NCI-H2029 (cell line): ENCODE measurements at regions not wholly inside any gene's neighbourhood (a gene's known extent, or its start where the extent isn't known, plus 50 kb on each side); places are given as distances from the start of the nearest gene placed in this dataset.
"Not testable (repeated sequence)": the region's sequence is repeated elsewhere in the genome, so short reads cannot be mapped to it uniquely, and the experiment has no call there.

Experiments
- DNase-seq: peaks from one replicate; lab custom pipeline; 2025; lab: John Stamatoyannopoulos, UW

DNA sequence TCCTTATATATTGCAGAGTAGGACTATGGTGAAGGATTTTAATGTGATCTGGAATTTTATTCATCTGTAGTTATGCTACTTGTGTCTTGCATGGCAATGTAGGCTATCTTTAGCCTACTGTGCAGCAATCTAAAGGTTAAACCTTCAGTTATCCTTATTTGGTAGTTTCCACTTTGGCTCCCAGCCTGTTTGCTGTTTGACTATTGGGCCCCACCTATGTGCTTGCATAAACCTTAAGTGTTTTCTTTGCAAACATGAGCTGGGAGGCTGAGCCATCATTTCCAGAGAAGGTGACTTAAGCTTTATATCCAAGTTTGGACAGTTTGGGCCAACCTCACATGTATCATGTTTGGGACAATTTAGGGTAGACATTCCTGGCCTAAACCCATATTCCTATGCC lies 537.5 kb downstream of the BTBD3 start:
- peak; percentile 93 for DNase-seq

DNA sequence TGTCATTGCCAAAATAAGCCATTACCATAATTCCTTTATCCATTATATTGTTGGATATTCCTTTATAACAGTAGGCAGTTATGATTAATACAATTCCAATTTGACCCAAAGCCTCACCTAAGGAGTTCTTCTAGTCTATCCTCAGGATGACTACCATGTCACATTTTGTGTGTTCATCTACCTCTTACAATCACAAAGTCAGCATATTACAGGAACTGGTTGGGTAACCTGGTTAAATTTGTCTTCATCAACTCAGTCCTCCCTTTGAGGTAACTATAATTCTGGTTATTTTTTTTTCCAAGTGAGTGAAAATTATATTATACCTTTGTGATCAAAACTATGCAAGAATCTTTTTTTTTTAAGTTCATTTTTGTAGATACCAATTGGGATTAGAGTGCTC lies 540.5 kb downstream of the BTBD3 start:
- DNase-seq, result no peak

DNA sequence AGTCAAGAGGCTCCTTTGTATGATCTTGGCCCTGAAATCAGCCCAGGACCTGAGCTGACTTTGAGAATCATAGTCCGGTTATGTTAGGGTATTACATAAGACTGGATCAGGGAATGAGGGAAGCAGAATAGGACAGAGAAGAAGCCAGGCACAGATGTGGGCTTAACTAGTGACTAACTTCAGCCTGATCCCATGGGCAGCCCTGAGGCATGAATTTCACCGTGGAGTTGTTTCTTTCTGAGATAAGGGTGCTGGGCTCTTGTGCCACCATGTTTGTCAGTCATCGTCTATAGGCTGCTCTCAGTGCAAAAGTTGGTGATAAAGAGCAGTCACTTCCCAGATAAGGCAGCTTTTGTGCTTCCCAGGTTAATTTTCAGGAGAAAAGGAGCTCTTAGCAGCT lies 544.7 kb upstream of the SPTLC3 start:
- DNase-seq, result no peak

DNA sequence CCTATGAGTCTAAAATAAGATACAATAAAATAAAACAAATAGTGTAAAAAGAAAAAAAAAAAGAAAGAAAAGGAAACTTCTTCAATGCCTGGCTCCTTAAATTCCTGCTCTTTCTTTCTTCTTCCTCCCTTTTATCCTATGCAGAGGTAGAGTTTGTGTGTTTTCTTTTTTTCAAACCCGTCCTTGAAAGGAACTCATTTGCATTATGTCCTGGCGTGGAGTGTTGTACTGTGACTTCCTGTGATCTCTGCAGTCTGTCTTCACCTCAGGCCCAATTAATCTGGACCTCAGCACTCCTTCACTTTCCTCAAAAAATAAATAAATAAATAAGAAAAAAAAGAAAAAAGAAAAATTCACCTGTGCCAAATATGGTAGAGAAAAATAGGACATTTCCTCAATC lies 541.9 kb upstream of the SPTLC3 start:
- no peak for DNase-seq

DNA sequence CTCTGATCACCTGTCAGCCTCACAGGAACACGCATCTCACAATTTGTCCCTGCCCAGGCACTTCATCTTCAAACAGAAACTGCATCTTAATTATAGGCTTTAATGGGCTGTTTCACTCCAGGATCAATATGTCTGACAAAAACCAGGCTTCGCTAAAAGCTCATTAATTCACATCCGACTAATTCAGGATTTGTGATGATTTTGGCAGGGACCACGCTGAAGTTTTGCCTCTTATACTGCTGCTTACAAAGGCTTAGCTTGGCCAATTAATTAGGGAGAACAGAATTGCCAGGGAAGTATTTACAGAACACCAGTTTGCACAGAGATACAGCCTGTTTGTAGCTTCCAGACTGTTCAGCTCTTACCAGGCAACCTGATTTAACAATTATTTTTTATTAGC lies 541.0 kb upstream of the SPTLC3 start:
- peak; percentile 44 for DNase-seq

DNA sequence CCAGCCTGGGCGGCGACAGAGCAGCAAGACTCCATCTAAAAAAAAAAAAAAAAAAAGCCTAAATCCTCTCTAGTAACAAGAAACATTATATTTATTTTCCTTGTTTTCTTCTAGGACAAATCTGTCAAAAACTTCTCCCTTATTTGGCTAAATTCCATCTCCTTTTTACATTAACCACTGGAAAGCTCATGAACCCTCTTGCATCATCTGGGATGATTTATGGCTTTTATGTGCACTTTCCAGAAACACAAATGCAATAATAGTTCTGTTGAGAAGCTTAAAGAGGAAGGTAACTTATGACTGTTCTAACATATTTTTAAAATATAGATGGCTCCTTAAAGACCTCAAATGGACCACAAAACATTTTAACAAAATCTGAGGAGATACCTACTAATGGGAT lies 526.1 kb upstream of the SPTLC3 start:
- DNase-seq, result no peak

DNA sequence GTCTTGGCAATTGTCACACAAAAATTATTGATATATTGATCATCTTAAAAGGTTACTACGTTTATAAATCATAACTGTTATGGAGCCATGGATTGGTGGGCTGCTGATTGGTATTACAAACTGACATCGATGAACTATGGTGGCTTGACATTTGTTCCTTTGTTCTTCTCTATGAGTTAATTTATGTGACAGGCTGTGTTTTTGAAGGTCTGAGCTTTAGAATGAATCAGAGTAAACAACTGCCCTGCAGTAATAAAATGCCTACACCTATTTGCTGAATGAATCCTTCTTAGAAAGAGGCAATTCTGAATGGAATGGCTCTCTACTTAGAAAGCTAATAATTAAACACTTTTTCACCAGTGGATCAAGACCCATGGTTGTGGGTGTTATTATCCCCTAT lies 506.3 kb upstream of the SPTLC3 start:
- no peak for DNase-seq

DNA sequence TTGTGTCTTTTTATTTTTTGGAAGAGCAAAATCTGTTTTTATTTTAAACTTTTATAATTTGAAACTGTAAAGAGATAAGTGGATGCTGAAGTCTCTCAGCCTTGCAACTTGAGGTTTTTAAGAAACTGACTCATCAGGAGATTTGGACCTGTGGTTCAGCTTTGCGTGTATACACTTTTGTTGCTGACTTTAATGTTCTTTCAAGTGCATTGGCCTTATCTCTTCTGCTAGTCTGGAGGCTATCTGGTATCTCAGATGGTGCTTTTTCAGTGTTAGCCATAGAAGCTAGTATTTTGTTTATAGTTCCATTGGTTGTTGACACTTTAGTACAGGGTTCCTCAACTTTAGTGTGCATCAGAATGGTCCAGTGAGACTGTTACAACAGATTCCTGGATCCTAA lies 504.0 kb upstream of the SPTLC3 start:
- DNase-seq, result no peak

DNA sequence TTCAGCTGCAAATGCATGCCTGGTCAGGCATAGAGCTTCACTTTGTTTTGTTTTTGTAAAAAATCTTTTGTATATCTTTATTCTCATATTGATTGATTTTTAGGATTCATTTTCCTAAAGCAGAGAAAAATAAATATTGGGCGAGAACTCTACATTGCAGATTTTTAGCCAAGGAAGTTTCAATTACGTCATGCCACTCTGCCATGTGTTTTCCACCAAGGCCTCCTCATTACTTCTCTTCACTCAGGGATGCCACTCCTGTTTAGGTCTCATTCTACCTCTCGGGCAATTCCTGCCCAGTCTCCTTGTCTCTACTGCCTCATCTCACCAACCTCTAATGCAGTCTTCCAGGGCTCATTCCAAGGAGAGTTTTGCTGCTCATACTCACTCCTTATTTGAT lies 497.3 kb upstream of the SPTLC3 start:
- DNase-seq, result no peak

DNA sequence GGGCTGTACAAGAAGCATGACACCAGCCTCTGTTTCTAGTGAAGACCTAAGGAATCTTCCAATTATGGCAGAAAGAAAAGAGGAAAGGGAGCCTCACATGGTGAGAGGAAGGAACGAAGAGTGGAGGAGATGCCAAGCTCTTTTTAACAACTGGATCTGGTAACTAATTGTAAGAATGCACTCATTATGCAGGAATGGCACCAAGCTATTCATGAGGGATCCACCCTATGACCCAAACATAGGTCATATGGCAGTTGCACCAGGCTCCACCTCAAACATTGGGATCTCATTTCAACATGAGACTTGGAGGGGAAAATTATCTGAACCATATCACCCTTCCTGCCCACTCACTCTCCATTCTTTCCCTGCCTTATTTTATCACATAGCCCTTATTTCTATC lies 496.0 kb upstream of the SPTLC3 start:
- DNase-seq, result no peak

DNA sequence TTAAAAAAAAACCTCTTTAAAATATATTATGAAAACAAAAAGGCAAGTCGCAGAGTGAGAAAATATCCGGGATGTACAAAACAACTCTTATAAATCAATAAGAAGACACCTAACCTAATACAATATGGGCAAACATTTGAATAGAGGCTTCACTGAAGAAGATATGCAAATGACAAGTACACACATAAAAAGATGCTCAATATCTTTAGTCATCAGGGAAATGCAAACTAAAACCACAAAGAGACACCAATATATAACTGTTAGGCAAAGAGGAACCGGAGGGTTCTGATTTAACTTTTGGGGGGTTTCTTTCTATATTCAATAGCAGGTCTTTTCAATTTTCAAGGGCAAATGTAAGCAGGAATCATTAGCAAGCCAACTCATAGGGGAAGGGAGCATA lies 480.7 kb upstream of the SPTLC3 start:
- no peak for DNase-seq

DNA sequence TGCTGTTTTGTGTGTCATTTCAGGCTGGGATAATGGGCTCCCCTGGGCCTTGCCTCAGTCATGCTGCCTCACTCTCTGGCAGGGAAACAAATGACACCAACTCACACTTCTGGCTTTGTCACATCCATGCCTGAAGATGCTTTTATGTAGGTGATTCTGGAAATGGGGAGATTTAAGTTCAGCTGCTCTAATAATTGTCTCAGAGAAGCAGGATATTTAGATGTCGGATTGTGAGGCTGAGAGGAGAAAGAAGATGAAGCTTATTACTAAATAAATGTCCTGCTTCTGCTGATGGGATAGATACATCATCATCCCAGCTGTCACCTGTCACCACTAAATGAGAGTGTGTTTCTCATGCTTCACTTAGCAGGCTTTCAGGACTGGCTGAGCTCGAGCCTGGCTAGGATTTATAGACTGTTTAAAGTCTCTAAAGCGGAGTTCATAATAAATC lies 480.2 kb upstream of the SPTLC3 start:
- no peak for DNase-seq

DNA sequence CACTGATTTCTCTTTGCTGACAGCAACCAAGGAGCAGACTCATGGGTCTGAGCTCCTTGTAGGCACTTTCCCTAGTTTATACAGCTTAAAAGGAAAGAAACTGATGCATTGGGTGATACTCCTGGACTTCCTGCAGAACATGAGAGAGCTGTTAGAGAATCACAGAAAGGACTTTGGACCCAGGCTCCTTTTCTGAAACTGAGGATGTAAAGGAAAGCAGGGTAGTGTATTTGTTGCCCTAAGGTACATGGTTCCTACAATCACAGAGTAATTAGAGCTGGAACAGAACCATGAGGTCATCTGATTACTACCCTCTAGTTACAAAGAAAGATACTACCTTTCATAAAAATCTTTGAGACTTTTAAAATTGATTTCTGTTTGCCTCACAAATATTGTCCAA lies 477.1 kb upstream of the SPTLC3 start:
- DNase-seq, result no peak

DNA sequence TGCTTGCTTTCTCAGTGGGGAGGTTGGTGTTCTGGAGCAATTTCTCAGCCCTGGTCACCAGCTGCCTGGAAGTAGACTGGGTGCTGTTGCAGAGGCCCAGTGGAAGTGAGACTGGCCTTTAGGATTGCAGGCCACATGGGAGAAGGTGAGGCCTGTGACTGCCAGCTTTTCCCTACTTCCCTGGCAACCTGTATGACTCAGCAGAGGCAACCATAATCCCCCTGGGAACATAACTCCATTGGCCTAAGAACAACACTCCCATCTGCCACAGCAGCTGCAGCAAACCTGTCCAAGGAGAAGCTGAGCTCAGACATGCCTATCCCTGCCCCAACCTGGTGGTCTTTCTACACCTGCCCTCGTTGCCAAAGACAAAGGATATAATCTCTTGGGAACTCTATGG lies 473.5 kb upstream of the SPTLC3 start:
- no peak for DNase-seq

DNA sequence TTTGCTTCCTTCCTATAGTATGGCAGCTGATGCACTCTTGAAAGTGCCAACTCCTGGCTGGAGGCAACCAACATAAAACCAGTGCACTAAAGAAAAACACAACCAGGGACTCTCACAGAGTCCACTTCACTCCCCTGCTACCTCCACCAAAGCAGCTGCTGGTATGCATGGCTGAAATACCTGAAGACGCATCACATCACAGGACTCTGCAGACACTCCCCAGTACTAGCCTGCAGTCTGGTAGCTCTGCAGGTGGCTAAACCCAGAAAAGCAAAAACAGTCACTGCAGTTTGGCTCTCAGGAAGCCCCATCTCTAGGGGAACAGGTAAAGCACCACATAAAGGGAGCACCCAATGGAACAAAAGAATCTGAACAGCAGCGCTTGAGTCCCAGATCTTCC lies 473.0 kb upstream of the SPTLC3 start:
- no peak for DNase-seq

DNA sequence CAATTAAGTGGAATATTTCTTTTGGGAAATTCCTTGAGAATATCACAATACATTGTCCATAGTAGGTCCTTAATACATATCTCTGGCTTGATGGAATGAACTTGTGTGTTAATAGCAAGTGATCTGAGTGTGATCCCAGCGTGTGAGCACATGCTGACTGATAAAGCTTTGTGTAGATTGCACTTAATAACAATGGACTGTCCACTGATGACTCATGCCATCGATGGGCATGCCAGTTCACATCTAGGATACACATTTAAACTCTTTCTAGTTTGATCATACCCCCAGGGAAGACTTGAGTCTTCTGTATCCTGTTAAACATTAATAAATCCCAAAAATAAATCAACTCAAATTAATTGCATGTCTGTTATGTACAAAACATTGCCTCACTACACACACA lies 454.3 kb upstream of the SPTLC3 start:
- no peak for DNase-seq

DNA sequence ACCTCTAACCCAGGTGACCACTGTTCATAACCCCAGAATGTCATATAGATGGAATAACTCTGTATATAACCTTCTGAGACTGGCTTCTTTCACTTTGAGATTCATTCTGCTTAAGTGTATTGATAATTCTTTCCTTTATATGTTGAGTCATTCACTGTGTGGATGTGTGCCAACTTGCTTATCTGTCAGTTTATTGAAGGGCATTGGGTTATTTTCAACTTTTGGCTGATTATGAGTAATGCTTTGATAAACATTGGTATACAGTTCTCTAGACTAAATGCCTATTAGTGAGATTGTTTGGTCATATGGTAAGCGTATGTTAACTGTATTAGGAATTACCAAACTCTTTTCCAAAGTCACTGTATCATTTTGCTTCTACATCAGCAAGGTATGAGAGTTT lies 453.4 kb upstream of the SPTLC3 start:
- no peak for DNase-seq

DNA sequence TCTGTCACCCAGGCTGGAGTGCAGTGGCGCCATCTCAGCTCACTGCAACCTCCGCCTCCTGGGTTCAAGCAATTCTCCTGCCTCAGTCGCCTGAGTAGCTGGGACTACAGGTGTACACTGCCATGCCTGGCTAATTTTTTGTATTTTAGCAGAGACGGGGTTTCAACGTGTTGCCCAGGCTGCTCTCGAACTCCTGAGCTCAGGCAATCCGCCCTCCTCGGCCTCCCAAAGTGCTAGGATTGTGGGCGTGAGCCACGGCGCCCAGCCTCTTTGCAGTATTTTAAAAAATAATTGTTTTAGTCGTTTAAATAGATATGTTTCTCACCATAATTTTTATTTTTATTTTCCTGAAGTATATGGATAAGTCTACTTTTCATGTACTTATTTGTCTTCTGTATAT lies 452.9 kb upstream of the SPTLC3 start:
- DNase-seq, result not testable (repeated sequence)

DNA sequence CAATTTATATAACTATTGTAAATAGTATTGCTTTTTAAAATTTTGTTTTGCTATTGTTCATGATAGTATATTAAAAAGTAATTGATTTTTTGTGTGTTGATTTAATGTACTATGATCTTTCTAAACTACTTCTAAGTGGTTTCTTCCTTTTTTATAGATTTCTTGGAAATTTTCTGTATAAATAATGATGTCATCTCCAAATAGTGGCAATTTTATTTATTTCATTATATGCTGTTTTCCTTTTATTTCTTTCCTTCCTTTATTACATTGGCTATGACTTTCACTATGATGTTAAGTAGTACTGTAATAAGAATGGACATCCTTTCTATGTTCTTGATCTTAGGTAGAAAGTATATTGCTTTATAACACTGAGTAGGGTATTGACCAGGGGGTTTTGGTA lies 451.5 kb upstream of the SPTLC3 start:
- no peak for DNase-seq

DNA sequence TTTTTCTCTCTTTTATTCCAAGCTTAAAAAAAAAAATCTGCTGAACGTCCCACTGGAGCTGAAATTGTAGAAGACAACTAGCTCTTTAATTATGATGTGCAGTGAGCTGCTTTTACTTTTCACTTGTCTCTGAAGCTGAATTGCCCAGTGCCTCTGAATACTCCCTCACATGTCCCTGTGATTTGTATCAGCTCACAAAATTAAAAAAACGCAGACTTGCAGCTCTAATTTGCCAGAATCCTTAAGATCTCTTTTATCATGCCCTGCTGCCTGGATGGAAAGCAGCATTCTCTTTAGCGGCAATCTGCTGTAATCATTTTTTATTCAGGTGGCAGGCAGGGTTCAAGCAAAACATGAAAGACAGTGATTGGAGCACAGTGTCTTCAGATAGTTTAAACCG lies 443.8 kb upstream of the SPTLC3 start:
- DNase-seq, result no peak

DNA sequence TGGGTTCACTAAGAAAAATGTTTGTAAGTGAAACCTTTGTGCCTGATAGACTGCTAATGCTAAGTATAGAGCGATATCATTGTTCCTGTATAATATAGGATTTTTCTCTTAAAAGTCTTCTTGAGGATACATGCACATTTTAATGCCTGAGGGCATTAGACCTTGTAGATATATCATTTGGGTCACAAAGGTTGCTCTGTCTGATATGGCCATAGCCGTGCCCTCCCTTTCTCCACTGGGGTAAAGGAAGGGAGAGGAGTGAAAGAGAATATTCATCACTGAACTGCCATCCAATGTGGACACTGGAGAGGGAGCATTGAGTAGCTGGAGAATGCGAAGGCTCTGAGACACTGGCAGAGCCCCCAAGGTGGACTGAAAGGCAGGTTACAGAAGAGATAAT lies 442.2 kb upstream of the SPTLC3 start:
- DNase-seq, result no peak

DNA sequence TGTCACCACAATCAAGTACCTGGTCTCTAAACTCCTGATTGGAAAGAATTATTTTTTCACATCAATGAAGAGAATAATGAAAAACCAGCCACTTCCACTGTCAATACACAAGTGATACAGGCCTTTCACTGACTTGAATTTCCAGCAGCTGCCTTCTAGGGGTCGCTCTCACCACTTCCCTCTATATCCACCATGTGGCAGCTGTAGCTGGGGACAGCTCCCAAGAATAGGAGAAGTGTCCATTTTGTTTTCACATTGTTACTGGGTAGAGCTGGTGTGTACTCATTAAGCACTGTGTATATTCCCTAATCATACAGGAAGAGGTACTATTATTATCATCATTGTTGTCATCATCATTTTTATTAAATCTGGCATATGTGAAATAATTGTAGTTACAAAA lies 438.4 kb upstream of the SPTLC3 start:
- DNase-seq, result peak; percentile 68

DNA sequence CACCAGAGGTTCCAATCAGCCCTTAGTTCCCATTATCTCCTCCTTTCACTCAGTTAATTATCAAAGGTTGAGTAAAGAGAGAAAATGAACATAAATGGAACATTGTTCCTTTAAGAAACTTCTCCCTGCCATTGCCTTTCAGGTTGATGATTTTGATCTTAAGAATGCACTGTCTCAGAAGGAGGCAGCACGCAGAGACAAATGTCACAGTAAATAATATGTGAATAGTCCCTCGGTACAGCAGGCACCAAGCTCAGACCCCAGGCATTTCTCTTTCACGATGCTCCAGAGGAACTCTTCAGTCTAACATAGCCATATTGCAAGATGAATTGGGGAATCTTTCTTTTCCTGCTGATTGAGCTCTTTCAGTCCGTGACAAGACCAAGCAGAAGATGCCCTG lies 435.3 kb upstream of the SPTLC3 start:
- no peak for DNase-seq

DNA sequence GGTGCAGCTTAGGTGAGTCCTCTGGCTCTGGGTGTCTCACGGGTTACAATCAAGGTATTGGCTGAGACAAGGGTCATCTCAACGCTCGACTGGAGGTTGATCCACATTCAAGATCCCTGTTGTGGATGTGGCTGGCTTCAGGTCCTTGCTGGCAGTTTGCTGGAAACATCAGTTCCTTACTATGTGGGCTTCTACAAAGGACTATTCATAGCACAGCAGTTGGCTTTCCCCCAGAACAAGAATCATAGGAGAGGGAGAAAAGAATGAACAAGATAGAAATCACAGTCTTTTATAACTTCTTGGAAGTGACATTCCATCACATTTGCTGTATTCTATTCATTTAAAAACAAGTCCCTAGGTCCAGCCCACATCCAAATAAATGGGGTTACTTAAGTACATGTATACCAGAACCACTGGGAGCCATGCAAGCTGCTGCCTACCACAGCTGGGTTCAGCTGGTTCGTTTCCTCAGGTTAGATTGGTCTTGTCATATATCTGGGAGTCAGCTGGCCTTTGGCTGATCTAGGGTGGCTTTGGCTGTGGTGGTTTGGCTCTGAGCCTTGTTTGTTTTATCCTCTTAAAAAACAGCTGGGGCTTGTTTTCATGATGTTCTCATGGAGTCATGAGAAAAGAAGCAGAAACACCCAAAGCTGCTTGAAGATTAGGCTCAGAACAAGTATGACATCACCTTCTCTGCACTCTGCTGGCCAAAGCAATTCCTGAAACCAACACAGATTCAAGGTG lies 433.2 kb upstream of the SPTLC3 start:
- peak; percentile 13 for DNase-seq

DNA sequence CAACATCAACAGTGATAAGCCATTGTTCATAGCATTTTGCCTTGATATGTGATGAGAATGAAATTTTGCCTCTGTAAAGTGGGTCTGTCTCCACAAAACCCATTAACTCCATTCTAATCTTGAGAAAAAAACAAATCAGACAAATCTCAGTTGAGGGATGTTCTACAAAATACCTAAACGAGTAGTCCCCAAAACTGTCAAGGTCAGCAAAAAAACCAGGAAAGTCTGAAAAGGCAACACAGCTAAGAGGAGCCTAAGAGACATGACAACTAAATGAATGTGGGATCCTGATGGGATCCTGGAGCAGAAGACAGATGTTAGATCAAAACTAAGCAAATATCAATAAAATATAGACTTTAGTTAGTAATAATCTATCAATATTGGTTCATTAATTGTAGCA lies 431.6 kb upstream of the SPTLC3 start:
- no peak for DNase-seq
